ENCODE measurements at regions not wholly inside any gene's neighbourhood (a gene's known extent, or its start where the extent isn't known, plus 50 kb on each side); places are given as distances from the start of the nearest gene placed in this dataset.

DNA sequence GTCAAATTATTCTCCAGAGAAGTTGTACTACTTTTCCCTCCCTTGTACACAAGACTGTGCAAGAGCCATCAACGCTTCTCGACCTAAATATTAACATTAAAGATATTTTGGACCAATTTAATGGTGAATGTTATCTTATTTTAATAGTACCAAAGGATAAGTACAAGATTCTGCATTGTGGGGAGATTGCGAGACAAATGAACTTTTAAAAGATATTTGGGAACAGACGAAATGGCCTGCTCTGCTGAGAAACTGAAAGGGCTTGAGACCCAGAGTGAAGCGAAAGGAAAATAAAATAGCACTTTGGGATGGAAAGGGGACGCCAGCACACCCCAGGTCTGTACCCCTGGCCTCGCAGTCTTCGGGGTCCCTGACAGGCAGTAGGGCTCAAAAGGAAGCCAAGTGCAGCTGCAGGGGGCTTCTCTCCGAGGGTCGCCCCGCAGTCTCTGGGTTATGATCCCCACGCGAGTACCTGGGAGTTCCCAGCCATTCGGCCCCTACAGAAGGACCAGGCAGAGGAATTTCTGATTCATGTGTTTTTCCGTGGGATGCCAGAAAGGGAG lies 97.6 kb upstream of the VGLL3 start:
- TF ChIP-seq, protein P1, sequence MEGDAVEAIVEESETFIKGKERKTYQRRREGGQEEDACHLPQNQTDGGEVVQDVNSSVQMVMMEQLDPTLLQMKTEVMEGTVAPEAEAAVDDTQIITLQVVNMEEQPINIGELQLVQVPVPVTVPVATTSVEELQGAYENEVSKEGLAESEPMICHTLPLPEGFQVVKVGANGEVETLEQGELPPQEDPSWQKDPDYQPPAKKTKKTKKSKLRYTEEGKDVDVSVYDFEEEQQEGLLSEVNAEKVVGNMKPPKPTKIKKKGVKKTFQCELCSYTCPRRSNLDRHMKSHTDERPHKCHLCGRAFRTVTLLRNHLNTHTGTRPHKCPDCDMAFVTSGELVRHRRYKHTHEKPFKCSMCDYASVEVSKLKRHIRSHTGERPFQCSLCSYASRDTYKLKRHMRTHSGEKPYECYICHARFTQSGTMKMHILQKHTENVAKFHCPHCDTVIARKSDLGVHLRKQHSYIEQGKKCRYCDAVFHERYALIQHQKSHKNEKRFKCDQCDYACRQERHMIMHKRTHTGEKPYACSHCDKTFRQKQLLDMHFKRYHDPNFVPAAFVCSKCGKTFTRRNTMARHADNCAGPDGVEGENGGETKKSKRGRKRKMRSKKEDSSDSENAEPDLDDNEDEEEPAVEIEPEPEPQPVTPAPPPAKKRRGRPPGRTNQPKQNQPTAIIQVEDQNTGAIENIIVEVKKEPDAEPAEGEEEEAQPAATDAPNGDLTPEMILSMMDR (IDR thresholded peaks at IDR 0.05; ENCODE audit: extremely low read depth in 1 of 2, insufficient read depth in 1 of 2, low read depth in 1 of 2, low read length in 2 of 2) = no peak
- no peak for TF ChIP-seq POLR2AphosphoS5 (IDR thresholded peaks at IDR 0.05; ENCODE audit: insufficient read depth, low read depth, low read length)
